ENCODE measurements at regions not wholly inside any gene's neighbourhood (a gene's known extent, or its start where the extent isn't known, plus 50 kb on each side); places are given as distances from the start of the nearest gene placed in this dataset.

- Histone ChIP-seq H4K20me1 (ENCODE audit: low read depth, low read length) (no peaks in the 10 kb centered on the region), H3K36me3 (ENCODE audit: low read length) (no peaks in the 10 kb centered on the region), H3K4me3 (ENCODE audit: insufficient read depth, low read length, poor library complexity, severe bottlenecking) (no peak overlapping the region), H3K79me2 (ENCODE audit: insufficient read depth, low read length) (no peaks in the 10 kb centered on the region), H3K27me3 (ENCODE audit: low read length) (no peaks in the 10 kb centered on the region), H2AFZ (ENCODE audit: low read depth, low read length, severe bottlenecking) (no peak overlapping the region), H3K4me2 (ENCODE audit: low read depth, low read length, poor library complexity, severe bottlenecking) (no peak overlapping the region), H3K9ac (ENCODE audit: low read length) (no peak overlapping the region), H3F3A (ENCODE audit: insufficient read depth) (no peaks in the 10 kb centered on the region), H3K27ac (ENCODE audit: low read depth, low read length) (no peak overlapping the region), H3K9me2 (replicated peaks; ENCODE audit: insufficient read depth, low read length) (no peaks in the 10 kb centered on the region), H3K9me3 (ENCODE audit: insufficient read depth, low read length) (no peaks in the 10 kb centered on the region)
- no peak for TF ChIP-seq CTCF (IDR thresholded peaks at IDR 0.05; ENCODE audit: insufficient read depth, low read length, poor library complexity, severe bottlenecking)
- TF ChIP-seq EZH2phosphoT487 (conservative IDR thresholded peaks at IDR 0.05; ENCODE audit: low read length): no peak
These were observed 119.6 kb upstream of the BANK1 start for GRCh38 chr4:101670897-101671296.

GRCh38 chr4:101670370-101670769 lies 120.2 kb upstream of the BANK1 start:
- no peak overlapping the region for H3K27ac ChIP-seq (ENCODE audit: low read depth, low read length)
- H3K36me3 ChIP-seq (ENCODE audit: low read length): no peaks in the 10 kb centered on the region
- H3K4me2 ChIP-seq (ENCODE audit: low read depth, low read length, poor library complexity, severe bottlenecking): no peak overlapping the region
- H3K4me3 ChIP-seq (ENCODE audit: insufficient read depth, low read length, poor library complexity, severe bottlenecking): no peak overlapping the region
- H3F3A ChIP-seq (ENCODE audit: insufficient read depth): no peaks in the 10 kb centered on the region
- H3K9ac ChIP-seq (ENCODE audit: low read length): no peak overlapping the region
- H3K9me2 ChIP-seq (replicated peaks; ENCODE audit: insufficient read depth, low read length): no peaks in the 10 kb centered on the region
- H2AFZ ChIP-seq (ENCODE audit: low read depth, low read length, severe bottlenecking): no peak overlapping the region
- H3K27me3 ChIP-seq (ENCODE audit: low read length): no peaks in the 10 kb centered on the region
- H3K79me2 ChIP-seq (ENCODE audit: insufficient read depth, low read length): no peaks in the 10 kb centered on the region
- H3K9me3 ChIP-seq (ENCODE audit: insufficient read depth, low read length): no peaks in the 10 kb centered on the region
- no peaks in the 10 kb centered on the region for H4K20me1 ChIP-seq (ENCODE audit: low read depth, low read length)
- TF ChIP-seq CTCF (IDR thresholded peaks at IDR 0.05; ENCODE audit: insufficient read depth, low read length, poor library complexity, severe bottlenecking) (no peak), EZH2phosphoT487 (conservative IDR thresholded peaks at IDR 0.05; ENCODE audit: low read length) (no peak)

- no peak overlapping the region for H3K4me3 ChIP-seq (ENCODE audit: insufficient read depth, low read length, poor library complexity, severe bottlenecking)
- no peaks in the 10 kb centered on the region for H3F3A ChIP-seq (ENCODE audit: insufficient read depth)
- H3K9me2 ChIP-seq (replicated peaks; ENCODE audit: insufficient read depth, low read length): no peaks in the 10 kb centered on the region
- H3K27ac ChIP-seq (ENCODE audit: low read depth, low read length): no peak overlapping the region
- H3K36me3 ChIP-seq (ENCODE audit: low read length): no peaks in the 10 kb centered on the region
- H3K9ac ChIP-seq (ENCODE audit: low read length): no peak overlapping the region
- no peaks in the 10 kb centered on the region for H3K9me3 ChIP-seq (ENCODE audit: insufficient read depth, low read length)
- no peak overlapping the region for H3K4me2 ChIP-seq (ENCODE audit: low read depth, low read length, poor library complexity, severe bottlenecking)
- no peak overlapping the region for H2AFZ ChIP-seq (ENCODE audit: low read depth, low read length, severe bottlenecking)
- H3K79me2 ChIP-seq (ENCODE audit: insufficient read depth, low read length): no peaks in the 10 kb centered on the region
- TF ChIP-seq EZH2phosphoT487 (conservative IDR thresholded peaks at IDR 0.05; ENCODE audit: low read length) (no peak), CTCF (IDR thresholded peaks at IDR 0.05; ENCODE audit: insufficient read depth, low read length, poor library complexity, severe bottlenecking) (no peak)
- H3K27me3 ChIP-seq (ENCODE audit: low read length): no peaks in the 10 kb centered on the region
- H4K20me1 ChIP-seq (ENCODE audit: low read depth, low read length): no peaks in the 10 kb centered on the region
These were observed 120.7 kb upstream of the BANK1 start for GRCh38 chr4:101669832-101670188.
